Endothelial cell of umbilical vein (primary cell): ENCODE measurements at regions not wholly inside any gene's neighbourhood (a gene's known extent, or its start where the extent isn't known, plus 50 kb on each side); places are given as distances from the start of the nearest gene placed in this dataset.

Source experiments
- CTCF ChIP-seq, 2 donors: IDR thresholded peaks; 1 replicate in 1 of 2; 2 replicates in 1 of 2; pipeline ENCODE4 v1.5.1; 2011; ENCODE audit warnings: low read length in 2 of 2, mild to moderate bottlenecking in 2 of 2, moderate library complexity in 2 of 2, control low read depth in 1 of 2, inconsistent platforms in 1 of 2, low read depth in 1 of 2; ENCODE audit not compliant: insufficient read depth in 1 of 2; ENCODE audit errors: extremely low read depth in 1 of 2
- EZH2 ChIP-seq: IDR thresholded peaks from 2 replicates; pipeline ENCODE4 v1.6.1; 2012; ENCODE audit warnings: borderline replicate concordance, low read depth, mild to moderate bottlenecking, moderate library complexity, low read length, inconsistent platforms; ENCODE audit not compliant: severe bottlenecking
- FOS ChIP-seq: IDR thresholded peaks from 2 replicates; pipeline ENCODE4 v1.6.1; 2011; ENCODE audit warnings: mild to moderate bottlenecking, low read length, moderate library complexity, borderline replicate concordance; ENCODE audit not compliant: insufficient read depth
- GATA2 ChIP-seq: IDR thresholded peaks from 2 replicates; pipeline ENCODE4 v1.7.0; 2011; ENCODE audit warnings: low read depth, mild to moderate bottlenecking, moderate library complexity, mixed read lengths, low read length; ENCODE audit not compliant: insufficient read length, insufficient read depth
- MYC ChIP-seq: IDR thresholded peaks from one replicate; pipeline ENCODE4 v1.6.1; 2011; ENCODE audit warnings: mild to moderate bottlenecking, low read depth, low read length
- POLR2A ChIP-seq: IDR thresholded peaks from 2 replicates; pipeline ENCODE4 v1.6.1; 2012; ENCODE audit warnings: low read depth, mild to moderate bottlenecking, control low read depth, low read length
- POLR2AphosphoS5 ChIP-seq: IDR thresholded peaks from 2 replicates; pipeline ENCODE4 v1.6.1; 2012; ENCODE audit warnings: low read depth, mild to moderate bottlenecking, control low read depth, low read length, moderate library complexity; ENCODE audit not compliant: insufficient read depth

GRCh38 chrY:12982249-12982829 lies 77.7 kb downstream of the DDX3Y start:
- TF ChIP-seq CTCF (IDR thresholded peaks at IDR 0.05; ENCODE audit: extremely low read depth in 1 of 2, insufficient read depth in 1 of 2, low read depth in 1 of 2, low read length in 2 of 2) (no peak), EZH2 (no peak), POLR2AphosphoS5 (no peak), POLR2A (no peak), FOS (no peak), GATA2 (no peak), MYC (no peak)
